ENCODE measurements at regions not wholly inside any gene's neighbourhood (a gene's known extent, or its start where the extent isn't known, plus 50 kb on each side); places are given as distances from the start of the nearest gene placed in this dataset.

- no peak for TF ChIP-seq EZH2 (IDR thresholded peaks at IDR 0.05; ENCODE audit: borderline replicate concordance, low read length)
- TF ChIP-seq CTCF (conservative IDR thresholded peaks at IDR 0.05 in 1 of 2, IDR thresholded peaks at IDR 0.05 in 1 of 2; ENCODE audit: extremely low read depth in 1 of 2, insufficient read depth in 1 of 2, low read depth in 1 of 2, low read length in 2 of 2), result no peak
Measured at GRCh38 chr5:91313757-91314673, 69.1 kb downstream of the ARRDC3 start.

Measured in mammary epithelial cell (primary cell).